GM10266 (cell line): ENCODE measurements at regions not wholly inside any gene's neighbourhood (a gene's known extent, or its start where the extent isn't known, plus 50 kb on each side); places are given as distances from the start of the nearest gene placed in this dataset.

ENCODE experiments used
- DNase-seq: peaks from one replicate; pipeline ENCODE4 v3.0.0; 2012; ENCODE audit errors: extremely low spot score
- TF ChIP-seq, protein P1 (sequence below): IDR thresholded peaks from 2 replicates; pipeline ENCODE4 v1.5.1; 2012; ENCODE audit warnings: mild to moderate bottlenecking, low read depth; ENCODE audit not compliant: control insufficient read depth, insufficient read depth; ENCODE audit errors: missing control alignments

GRCh38 chr7:89987665-89988064 is 166.6 kb upstream of the STEAP1 start:
- TF ChIP-seq, protein P1, sequence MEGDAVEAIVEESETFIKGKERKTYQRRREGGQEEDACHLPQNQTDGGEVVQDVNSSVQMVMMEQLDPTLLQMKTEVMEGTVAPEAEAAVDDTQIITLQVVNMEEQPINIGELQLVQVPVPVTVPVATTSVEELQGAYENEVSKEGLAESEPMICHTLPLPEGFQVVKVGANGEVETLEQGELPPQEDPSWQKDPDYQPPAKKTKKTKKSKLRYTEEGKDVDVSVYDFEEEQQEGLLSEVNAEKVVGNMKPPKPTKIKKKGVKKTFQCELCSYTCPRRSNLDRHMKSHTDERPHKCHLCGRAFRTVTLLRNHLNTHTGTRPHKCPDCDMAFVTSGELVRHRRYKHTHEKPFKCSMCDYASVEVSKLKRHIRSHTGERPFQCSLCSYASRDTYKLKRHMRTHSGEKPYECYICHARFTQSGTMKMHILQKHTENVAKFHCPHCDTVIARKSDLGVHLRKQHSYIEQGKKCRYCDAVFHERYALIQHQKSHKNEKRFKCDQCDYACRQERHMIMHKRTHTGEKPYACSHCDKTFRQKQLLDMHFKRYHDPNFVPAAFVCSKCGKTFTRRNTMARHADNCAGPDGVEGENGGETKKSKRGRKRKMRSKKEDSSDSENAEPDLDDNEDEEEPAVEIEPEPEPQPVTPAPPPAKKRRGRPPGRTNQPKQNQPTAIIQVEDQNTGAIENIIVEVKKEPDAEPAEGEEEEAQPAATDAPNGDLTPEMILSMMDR = no peak
- DNase-seq = no peak

DNA sequence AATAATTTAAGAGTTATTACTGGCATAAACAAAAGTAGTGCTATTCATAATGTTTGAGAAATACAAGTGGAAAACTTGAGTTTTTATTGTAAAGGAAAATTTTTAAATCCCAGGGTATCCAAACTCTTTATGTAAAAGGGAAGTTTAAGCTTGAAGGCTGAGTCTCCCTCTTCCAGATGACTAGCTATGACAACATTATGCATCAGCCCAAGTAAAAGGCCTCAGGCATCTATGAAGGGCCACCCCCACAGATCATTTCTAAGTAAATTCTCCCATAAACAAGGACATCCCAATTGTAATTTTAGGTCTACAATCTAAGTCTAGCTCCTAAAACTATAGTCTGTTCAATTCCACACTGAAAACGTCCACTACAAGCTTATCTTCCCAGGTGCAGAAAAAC is 166.2 kb upstream of the STEAP1 start:
- DNase-seq = no peak
- TF ChIP-seq, protein P1 = no peak

DNA sequence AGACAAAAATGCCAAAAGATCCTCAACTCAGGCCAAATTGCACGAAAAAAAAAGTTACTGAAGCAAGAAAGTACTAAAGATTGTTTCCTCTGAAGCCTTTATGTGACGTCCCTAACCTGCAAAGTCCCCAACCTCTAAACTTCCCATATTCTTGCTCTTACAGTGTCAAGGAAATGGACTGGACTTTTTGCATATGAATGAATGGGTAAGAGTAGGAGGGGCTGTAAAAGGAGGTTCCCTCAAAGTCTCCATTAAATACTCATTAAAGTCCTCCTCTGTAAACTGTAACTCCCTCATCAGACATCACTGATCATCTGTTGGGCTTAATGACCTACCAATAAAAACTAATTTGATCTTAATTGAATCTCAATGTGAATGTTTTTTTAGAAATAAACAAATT is 164.8 kb upstream of the STEAP1 start:
- no peak for DNase-seq
- TF ChIP-seq, protein P1 = no peak

GRCh38 chr7:89994483-89994882 is 159.8 kb upstream of the STEAP1 start:
- DNase-seq = no peak
- TF ChIP-seq, protein P1 = no peak

DNA sequence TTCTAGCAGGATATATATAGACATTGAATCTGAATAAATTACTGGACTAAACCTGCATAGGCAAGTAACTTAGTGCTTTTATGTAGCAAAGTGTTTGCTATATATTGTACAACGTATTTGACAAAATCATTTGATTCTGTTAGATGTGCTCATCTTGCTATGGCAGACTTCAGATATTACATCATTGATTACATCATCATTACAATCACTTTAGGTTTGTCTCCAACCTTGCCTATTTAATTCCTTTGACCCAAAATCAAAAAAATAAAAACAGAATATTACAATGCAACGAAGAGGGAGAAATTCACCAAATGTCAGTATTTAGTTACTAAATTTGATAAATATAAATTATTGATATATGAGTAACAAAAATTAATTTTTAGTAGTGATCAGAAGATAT is 155.7 kb upstream of the STEAP1 start:
- TF ChIP-seq, protein P1 = no peak
- no peak for DNase-seq

- TF ChIP-seq, protein P1 = no peak
- DNase-seq = no peak
Measured at GRCh38 chr7:90005836-90006235, 148.4 kb upstream of the STEAP1 start.

GRCh38 chr7:90007001-90007654 is 147.1 kb upstream of the STEAP1 start:
- no peak for DNase-seq
- TF ChIP-seq, protein P1 = no peak
